GM21447 (cell line): ENCODE measurements at regions not wholly inside any gene's neighbourhood (a gene's known extent, or its start where the extent isn't known, plus 50 kb on each side); places are given as distances from the start of the nearest gene placed in this dataset.
"Not testable (repeated sequence)": the region's sequence is repeated elsewhere in the genome, so short reads cannot be mapped to it uniquely, and the experiment has no call there.

Experiments
- ATAC-seq: cut with Tn5 transposase; IDR thresholded peaks from one replicate; pipeline ENCODE4 v1.9.1; 2021; ENCODE audit not compliant: unreplicated experiment

- no peak for ATAC-seq
These were observed 561.4 kb upstream of the ID2 start for GRCh38 chr2:8120506-8120860.

DNA sequence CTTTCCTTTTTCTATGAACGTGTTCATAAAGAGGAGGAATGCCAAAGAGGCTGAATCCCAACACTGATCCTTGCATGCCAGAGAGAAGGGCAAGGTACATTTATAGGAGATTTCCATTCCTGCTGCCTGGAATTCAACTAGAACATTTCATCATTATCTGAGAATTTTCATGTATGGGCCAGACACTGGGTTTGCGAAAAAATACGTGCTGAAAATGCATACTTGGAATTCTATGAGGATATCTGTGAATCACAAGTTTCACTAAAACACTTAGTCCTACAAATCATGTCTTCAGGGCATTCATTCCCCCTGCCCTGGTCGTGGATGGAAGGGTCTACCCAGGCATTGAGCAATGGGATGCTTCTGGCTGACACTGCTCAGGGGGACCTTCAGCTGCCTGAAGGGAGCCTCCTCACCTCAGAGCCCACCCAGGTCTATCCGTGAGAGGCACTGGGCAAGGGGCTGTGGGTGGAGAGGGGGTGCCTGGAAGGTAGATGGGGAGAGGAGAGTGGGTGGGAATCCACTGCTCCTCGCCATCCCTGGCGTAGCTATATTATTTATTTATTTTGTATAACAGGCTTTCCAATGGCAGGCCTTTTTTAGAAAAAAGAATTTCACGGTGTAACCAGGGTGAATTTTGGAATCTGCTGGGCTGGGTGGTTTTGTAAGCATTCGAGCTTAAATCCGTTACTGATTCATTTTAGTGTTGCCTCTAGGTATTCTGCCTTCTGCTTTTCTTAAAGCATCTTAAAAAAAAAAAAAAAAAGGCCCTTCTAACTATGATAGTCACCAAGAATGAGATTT lies 560.6 kb upstream of the ID2 start:
- ATAC-seq, result no peak

DNA sequence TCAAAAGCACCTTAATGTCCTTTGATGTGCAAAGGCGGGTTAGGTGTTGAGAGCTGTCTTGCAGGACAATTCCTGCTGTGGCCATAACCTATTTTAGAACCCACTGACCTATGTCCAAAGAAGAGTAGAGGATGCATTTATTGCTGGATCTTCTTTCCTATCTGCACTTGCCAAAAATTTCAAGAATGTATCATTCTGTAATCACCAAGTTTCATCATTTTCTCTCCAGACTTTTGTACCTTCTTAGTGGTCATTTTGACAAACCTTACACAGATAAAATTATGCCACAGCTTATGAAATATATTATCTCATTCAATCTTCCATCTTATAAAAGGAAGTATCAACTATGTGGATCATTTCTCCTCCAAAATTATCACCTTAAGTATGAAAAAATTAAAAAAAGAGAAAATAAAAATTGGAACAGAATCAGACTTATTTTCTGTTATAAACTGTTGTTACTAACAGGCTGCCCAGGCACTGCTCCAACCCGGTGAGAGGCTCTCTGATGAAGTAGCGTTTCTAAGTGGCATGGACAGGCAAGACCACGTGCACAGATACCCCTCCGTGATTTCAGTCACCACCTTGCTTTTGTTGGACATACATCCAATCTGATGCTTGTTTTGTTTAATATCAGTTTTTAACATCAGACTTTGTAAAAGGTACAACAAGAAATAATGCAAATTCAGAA lies 559.9 kb upstream of the ID2 start:
- ATAC-seq, result no peak

- ATAC-seq, result no peak
These were observed 559.3 kb upstream of the ID2 start for GRCh38 chr2:8122520-8122919.

DNA sequence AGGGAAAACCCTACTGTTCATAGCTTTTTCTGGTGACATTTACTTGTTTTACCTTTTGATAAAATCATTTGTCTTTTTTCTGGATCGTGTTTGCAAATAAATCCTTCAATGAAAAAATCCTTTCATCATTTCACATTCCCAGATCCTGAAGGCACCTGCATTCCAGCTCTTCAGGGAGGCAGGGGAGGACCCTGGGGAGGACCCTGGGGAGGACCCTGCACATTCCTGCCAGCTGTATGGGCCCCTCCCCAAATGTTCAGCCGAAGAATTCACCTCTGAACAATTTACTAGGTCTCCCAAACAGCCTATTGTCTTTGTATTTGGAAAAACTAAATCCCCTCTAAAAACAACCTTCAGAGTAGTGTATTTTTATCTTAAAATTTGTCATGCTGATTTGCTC lies 558.4 kb upstream of the ID2 start:
- ATAC-seq, result no peak

- no peak for ATAC-seq
These were observed 555.8 kb upstream of the ID2 start for GRCh38 chr2:8125741-8126711.

DNA sequence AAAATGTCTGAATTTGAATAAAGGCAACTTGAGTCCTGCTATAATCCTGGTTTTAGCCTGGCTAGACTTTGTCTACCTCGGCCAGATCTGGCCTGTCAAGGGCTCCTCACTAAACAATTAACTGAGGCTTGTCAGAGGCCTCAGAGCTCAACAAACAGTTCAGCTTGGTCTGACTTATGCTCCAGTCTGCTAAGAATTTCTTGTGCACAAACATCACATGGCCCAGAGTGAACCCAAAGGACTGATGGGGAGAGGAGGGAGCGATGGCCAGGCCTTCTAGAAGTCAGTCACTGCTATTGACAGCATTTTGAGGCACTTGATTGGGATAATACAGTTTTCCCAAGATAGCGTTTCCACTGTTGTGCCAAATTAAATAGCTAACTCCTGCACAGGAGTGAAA lies 555.1 kb upstream of the ID2 start:
- no peak for ATAC-seq

GRCh38 chr2:8131423-8131822 lies 550.4 kb upstream of the ID2 start:
- ATAC-seq, result not testable (repeated sequence)

DNA sequence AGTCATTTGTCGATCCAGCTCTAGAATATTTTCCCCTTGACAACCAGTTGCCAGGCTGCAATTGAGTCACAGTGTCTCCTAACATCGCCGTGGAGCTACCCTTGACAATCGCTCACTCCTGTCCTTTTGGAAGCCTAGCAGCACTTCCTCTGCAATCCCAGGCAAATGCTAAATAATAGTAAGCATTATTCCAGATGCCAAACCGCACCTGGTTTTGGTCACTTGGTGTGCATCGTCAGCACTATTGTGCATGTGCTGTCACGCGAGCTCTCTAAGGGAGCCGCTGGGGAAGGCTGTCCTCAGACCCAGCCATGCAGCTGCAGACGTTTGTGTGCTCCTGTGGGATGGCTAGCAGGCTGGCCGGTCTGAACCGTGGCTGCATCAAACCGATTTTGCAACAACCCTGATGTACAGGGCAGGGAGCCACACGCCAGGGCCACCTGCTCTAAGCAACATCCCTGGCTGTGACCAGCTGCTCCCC lies 549.5 kb upstream of the ID2 start:
- ATAC-seq, result no peak

DNA sequence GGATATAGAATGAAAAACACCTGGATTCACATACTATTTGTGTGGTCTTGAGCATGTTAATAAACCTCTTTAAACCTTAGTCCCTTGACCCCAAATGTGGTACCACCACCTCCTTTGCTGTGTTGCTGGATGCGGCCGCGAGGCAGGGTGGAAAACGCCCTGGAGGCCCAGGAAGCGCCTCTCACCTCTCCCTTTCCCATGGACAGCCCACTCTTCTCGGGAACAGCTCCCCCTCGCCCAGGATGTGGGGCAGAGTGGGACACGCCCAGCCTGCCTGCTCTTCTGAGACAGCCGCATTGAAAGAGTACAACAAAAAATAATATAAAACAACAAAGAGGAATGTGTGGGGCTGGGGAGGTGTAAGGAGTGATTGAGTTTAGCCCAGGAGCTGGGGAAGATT lies 549.0 kb upstream of the ID2 start:
- ATAC-seq, result no peak

- no peak for ATAC-seq
These were observed 548.5 kb upstream of the ID2 start for GRCh38 chr2:8133363-8133762.

DNA sequence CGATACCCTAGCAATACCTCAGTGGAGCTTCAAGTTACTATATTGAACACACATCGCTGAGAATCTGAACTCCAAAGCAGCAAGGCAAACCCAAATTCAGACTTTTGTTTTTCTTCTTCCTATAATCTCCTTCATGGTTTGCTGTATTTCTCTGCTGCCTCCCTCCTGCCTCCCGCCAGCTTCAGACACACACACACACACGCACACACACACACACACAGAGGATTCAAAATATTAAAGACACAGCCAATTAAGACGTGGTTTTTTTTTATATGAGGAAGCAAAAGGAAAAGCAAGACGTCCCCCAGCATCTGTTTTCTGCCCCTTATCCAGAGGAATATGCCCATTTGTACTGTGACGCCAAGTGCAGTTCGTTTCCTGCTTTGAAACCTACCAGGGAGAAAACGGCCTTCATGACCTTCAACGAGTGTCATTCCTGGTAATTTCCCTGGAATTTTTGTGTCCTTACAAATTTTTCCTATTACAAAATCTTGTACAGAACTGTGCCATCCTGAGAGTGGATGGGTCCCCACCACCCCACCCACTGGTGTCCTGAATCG lies 547.9 kb upstream of the ID2 start:
- ATAC-seq, result no peak

- no peak for ATAC-seq
These were observed 547.4 kb upstream of the ID2 start for GRCh38 chr2:8134473-8134932.

- no peak for ATAC-seq
These were observed 546.7 kb upstream of the ID2 start for GRCh38 chr2:8134985-8135682.

GRCh38 chr2:8137801-8138200 lies 544.1 kb upstream of the ID2 start:
- ATAC-seq, result no peak

GRCh38 chr2:8138525-8138922 lies 543.3 kb upstream of the ID2 start:
- ATAC-seq, result no peak

- no peak for ATAC-seq
These were observed 542.8 kb upstream of the ID2 start for GRCh38 chr2:8138923-8139667.

GRCh38 chr2:8139668-8140200 lies 542.1 kb upstream of the ID2 start:
- ATAC-seq, result no peak

DNA sequence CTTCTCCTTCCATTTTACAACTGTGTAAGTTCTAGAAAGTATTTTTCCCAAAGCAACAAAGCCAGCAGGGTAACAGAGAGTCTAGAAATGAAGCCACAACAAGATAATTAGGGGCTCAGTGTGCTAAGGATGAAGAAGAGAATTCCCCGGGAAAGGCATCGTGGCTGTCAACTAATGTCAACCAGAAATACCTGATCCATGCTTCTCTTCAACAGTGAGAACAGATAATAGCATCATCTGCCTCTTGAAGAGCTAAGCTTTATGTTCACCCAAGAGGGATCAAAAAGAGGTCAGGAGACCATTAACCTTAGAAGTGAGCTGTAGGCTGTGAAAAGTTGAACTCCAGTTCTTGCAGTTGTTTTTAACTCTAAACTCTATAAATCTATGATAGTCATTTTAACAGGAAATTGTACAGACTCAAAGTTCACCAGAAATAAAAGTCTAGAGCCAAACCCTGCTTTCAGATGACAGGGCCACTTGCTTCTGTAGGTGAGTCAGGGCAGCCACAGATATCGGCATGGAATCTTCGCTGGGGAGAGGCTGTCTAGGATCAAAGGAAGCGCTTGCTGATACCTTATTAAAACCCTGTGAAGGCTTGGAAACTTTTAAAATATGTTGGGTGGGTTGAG lies 540.7 kb upstream of the ID2 start:
- ATAC-seq, result no peak
